ENCODE measurements at regions not wholly inside any gene's neighbourhood (a gene's known extent, or its start where the extent isn't known, plus 50 kb on each side); places are given as distances from the start of the nearest gene placed in this dataset.

DNA sequence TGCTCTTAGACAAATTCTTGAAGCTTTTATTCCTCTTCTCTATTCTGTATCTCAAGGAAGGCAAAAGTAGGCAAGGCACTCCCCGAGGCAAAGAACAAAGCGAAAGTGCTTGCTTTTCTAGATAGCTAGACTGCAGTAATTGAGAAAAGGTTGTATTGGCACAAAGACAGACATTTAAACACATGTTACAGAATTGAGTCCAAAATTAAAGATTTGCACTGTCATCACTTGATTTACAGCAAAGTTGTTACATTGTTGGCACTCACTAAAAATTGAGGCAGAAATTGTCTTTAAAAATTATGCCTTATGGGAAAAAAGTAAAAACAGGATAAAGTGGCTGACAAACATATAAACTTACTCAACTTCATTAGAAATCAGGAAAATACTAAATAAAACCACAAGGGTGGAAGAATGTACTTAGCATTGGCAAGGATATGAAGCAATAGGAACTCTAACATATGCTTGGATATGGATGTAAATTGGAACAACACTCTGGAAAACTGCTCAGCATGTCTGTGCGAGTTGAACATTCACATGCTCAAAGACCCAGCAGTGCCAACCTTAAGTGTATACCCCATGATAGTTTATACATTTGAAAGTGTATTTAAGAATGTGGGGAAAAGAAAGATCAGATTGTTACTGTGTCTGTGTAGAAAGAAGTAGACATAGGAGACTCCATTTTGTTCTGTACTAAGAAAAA is 491.3 kb downstream of the GLRX3 start:
- DNase-seq (ENCODE audit: low spot score), result no peak

DNA sequence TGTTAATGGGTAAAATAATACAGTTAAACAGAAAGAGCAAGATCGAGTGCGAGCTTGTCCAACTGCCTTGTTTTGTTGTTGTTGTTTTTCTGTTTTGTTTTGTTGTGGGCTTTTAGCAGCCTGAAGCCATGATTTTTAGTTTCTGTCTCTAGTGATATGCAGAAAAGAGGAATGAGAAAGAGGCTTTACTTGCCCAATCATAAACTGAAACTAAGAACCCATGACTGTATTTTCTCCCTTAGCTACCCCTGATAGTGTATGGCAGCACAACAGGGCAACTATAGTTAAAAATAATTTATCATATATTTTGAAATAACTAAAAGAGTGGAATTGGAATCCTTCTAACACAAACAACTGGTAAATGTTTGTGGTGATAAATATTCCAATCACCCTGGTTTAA is 493.9 kb downstream of the GLRX3 start:
- DNase-seq (ENCODE audit: low spot score), result no peak

DNA sequence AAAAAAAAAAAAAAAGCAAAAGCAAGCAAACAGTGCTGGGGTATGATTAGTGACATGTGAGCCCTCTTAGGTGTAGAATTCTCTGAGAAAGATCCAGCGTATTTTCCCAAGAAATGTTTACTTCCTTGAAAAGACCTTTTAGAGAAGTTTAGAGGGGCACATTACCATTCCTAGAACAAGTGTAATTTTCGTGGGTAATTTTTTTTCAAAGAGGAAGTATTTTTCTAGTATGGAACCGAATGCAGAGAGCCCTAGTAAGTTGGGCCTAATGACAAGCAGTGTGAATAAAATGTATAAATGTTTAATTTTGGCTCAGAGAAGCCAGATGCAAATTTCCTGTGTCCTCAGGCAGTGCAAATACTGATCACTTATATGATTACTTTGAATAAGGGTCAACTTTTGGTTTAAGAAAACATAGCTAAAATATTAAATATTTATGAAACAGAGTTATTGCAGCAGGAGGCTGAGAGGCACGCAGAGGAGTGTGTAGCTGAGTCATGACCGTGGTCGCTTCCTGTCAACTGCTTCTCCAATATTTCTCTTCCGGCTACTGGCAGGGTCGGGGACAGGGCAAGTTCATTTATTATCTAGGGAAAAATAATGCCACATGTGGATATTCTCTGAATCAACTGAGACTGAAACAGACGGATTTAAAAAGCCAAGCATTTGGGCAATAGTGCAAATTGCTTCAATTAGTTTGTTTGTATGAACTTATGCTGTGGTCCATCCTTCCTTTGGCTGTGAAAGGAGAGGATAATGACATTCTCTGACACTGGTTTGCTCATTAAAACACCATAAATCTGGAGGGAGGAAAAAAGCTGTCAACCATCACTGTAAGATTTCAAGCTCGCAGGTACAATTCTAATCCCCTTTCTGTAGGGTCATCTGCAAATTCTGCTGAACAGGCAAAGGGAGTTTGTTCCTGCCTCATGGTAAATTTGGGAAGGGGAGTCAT is 495.2 kb downstream of the GLRX3 start:
- DNase-seq (ENCODE audit: low spot score), result no peak

DNA sequence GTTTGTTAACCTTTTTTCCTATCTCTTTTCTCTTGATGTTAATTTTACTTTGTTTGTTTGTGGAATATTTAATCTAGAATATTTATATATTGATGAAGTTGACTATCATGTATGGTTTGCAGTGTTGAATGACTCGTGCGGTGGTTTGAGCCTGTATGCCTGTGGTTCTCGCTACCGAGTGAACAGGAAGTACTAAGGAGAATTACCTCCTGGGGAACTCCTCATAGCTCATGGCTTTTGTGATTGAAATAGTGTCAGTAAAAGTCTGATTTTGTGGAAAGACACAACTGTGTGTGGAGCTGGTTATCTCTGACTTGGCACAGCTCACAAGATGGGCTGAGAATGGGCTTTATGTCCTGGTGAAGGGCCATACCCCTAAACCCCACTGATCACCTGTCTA is 498.6 kb downstream of the GLRX3 start:
- no peak for DNase-seq (ENCODE audit: low spot score)

DNA sequence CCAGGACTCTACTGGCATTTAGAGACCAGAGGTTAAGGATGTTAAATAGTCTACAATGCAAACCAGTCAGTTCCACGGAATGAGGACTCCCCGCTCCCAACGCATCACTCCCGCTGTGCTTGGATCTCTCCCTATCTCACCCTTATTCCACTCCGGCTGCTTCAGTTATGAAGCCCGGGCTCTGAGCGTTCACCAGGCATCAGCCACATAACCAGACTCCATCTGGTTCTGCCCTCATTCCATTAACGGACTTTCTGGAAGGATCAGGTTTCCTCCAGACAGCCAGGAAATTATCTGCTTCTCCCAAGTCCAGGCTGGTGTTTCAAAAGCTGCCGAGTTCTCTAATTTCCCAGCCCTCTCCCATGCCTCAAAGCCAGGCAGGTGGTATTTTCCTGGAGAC is 499.3 kb downstream of the GLRX3 start:
- DNase-seq (ENCODE audit: low spot score), result no peak

DNA sequence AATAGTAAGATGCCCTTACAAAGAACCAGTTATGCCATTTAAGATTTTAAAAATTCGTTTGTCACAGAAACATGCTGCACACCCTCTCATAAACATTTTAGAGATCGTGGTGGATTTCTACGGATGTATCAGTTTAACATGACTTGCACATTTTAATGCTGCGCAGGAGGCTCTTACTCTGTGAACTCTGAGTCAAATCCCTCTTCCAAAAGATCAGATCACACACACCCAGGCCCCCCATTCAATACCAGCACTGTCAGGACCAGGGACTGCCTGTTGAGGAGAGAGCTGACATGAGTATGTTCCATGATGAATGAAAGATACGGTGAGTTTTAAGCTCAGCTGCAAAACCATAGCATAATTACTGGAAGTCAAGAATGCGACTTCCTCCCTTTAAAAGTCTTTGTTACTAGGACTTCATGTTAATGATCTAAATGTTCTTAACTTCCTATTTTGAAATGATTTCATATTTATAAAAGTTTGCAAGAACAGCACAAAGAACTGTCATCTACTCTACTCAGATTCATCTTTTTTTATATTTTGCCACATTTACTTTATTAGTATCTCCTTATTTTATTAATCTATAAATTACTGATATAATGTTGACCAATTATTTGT is 500.2 kb downstream of the GLRX3 start:
- no peak for DNase-seq (ENCODE audit: low spot score)

DNA sequence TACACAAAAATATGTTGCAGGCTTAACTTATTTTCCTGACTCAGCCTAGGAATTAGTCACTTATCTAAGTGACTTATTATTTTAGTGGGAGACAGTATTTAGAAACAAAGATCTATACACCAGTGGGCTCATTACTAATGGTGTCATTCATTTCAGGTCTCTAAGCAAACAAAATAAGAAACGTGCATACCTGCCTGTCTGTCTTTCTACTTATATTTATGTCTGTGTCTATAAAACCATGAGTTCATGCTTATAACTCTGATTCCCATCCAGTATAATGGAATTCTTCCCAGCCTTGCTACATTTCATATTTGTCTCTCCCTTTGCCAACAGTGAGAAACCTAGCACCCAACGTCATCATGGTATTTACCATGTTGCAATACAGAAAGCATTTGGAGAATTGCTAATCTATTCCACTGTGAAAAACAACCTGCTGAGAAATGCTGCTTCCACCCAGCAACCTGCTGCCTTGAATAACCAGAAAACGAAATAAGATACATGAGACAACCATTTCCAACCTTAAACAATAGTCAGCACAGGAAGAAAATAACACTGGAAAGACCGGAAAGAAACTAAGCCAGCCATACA is 501.0 kb downstream of the GLRX3 start:
- DNase-seq (ENCODE audit: low spot score), result no peak

DNA sequence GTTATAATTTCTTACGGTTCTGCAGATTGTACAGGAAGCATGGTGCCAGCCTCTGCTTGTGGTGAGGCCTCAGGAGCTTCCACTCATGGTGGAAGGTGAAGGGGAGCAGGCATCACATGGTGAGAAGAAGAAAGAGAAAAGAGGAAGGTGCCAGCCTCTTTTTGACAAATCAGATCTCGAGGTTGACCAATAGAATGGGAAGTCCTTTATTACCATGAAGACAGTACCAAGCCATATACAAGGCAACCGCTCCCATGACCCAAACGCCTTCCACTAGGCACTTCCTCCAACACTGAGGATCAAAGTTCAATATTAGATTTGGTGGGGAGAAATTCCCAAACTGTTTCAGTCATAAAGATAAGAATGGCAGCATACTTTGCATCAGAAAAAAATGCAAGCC is 502.8 kb downstream of the GLRX3 start:
- no peak for DNase-seq (ENCODE audit: low spot score)

DNA sequence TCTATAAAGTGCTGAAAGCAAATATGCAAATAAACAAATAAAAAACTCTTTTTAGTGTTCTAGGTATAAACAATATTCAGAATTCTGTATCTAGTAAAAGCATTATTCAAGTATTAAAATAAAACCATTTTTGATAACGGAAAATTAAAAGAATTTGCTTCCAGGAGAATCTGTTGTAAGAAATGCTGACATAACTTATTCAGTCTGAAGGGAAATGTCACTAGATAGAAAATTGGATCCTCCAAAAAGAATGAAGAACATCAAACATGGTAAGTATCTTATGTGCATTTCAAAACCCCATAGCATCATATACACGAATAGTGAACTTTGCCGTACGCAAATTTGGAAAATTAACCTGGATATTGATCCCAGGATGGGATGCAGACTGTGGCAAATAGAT is 506.7 kb downstream of the GLRX3 start:
- DNase-seq (ENCODE audit: low spot score), result no peak

DNA sequence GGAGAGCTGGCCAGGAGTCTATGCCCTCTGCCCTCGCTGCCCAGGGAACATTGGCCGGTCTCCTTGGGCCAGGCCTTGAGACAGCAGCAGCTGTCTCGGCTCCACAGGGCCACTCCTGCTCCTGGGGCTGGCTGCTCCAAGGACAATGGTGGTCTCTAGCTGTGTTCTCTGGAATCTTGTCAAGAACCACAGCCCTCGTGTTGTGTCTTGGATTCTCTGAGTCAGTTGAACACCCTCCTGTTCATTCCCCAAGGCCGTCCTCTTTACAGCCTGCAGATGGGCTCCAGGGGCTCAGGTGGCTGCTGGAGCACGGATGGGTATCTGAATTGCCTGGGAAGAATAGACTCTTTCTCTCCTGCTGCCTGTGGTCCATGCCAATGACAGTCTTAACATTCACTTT is 511.1 kb downstream of the GLRX3 start:
- DNase-seq (ENCODE audit: low spot score), result no peak

DNA sequence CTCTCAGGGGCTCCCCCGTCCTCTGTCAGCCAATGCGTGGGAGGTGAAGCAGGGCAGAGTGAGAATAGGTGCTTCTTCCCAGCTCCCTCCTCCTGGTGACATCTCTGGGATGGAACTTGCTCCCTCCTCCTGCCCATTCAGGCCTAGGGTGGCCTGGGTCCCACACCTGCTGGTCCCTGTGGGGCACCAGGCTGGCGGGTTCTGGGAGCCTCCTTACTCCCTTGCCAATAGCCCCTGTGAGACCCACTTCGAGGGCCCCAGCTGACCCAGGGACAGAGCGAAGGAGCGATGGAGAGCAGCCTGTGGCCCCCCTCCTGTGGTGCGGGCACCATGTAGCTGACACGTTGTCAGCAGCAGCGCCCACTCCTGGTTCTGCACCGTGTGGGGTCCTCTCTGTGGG is 512.6 kb downstream of the GLRX3 start:
- no peak for DNase-seq (ENCODE audit: low spot score)

DNA sequence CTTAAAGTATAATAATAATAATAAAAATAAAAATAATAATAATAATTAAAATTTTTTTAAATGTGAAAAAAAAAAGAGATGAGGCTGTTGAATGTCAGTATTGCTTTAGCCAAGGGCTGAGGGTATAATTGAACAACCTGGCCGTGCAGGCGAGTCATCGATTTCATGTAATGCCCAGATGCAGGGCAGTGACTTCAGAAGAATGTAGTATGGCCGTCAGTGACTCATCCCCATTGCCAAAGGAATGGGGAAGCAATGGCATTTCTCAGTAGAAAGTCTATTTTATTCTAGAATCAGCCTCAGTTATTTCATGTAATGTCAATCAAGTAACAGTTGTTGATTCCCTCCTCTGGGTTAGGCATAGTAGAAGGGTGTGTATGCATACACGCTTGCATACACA is 516.4 kb downstream of the GLRX3 start:
- DNase-seq (ENCODE audit: low spot score), result no peak

DNA sequence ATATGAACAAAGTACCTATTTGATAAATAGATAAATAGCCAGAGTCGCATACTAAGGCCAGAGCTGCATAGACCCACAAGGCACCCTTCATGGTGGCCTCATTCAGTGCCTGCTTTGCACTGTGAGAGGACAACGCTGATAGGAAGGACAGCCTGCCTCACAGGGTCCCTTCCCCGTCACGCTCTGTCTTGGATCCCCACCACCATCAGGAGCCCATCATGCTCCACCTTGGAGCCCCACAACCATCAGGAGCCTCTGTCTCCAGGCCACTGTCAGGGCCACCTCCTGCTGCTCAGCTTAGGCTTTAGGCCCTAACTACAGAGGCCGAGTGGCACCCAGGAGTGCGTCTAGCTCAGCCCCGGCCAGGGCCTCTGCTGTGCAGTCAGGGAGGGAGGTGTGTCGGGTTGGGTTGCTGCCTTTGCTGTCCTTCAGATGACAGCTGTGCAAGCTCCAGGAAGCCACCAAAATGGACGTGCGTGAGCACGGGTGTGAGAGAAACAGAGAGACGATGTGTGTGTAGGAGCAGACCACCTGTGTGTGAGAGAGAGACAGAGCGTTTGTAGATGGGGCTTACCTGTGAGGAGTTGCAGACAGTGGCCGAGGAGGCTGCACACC is 516.9 kb downstream of the GLRX3 start:
- DNase-seq (ENCODE audit: low spot score), result no peak

DNA sequence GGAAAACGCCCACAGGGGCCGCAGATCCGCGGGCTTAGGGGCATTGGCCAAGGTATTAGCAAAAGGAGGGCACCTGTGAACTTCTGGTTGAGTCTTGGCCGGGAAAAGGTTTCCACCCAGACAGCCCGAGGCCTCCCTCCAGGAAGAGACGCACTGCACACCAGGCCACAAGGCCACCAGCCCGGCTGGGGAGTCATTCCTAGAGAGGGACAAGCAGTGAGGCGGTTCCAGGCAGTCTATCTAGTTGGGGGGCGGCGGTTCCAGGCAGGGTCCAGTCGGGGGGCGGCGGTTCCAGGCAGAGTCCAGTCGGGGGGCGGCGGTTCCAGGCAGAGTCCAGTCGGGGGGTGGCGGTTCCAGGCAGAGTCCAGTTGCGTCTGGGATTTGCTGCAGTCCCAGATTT is 518.5 kb downstream of the GLRX3 start:
- no peak for DNase-seq (ENCODE audit: low spot score)

DNA sequence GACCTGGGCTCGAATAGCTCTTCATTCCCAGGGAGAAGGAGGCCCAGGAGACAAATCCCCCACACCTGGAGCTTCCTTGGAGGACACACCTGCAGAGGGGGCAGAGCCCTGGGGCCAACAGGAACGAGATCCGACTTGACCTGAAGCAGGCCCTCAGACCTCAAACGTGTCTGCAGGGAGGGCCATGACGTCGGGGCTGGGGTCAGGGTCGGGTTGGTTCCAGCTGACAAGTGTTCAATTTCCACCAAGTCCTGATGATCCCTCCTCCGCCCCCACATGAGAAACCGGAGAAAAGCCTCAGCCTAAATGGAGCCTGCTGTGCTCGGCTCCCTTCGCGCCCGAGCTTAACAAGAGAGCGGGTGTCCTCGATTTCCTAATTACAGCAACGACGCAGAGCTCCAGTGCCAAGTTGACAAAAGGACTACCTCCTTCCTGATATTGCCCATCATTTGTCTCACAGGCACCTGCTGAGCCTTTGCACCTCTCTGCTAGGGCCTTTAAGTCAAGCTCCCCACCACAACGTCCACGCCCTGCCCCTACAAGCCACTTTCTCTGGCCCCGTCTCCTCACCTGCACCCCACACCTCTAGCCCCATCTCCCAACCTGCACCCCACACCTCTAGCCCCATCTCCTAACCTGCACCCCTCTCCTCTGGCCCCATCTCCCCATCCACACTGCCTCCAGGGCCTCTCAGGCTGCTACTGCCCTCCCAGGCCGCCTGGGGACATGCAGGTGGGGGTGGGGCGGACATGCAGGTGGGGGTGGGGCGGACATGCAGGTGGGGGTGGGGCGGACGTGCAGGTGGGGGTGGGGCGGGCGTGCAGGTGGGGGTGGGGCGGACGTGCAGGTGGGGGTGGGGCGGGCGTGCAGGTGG is 519.4 kb downstream of the GLRX3 start:
- DNase-seq (ENCODE audit: low spot score), result no peak

DNA sequence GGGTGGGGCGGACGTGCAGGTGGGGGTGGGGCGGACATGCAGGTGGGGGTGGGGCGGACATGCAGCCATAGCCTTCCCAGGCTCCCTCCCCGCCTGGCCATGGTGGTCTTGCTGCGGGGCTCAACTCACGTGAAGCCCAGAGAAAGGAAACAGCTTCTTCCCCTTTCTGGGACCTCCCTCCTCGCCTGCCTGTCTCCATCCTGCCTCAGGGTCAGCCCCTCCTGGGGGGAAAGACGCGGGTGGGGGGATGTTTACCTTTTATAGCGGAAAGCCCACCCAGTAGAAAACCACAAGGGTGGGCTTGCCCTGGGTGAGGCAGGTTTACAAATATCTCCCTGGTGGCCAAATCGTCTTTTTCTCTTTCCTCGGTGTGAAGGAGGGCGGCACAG is 520.0 kb downstream of the GLRX3 start:
- DNase-seq (ENCODE audit: low spot score), result no peak

DNA sequence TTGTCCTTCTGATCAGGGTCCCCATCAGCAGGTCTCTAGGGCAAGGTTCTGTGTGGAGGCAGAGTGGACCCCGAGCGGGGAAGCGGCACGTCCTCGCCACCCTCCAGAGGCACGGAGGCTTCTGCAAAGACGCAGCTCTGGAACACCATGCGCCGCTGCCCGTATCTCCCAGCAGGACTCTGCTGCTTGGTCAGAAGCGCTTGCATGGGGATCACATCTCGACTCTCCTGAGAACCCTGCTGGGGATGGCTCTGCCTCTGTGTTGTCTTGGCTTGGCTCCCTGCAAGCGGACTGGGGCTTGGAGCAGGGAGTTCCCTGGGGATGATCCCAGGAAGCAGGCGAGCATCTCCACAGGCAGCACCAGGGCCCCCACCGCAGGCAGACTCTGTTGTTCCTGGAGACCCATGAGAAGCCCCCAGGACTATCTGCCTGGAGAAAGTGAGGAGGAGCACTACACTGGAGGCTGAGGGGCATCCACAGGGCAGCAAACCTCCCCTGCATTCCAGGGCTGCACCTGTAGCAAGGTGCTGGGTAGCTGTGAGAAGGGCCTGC is 520.5 kb downstream of the GLRX3 start:
- DNase-seq (ENCODE audit: low spot score), result no peak

DNA sequence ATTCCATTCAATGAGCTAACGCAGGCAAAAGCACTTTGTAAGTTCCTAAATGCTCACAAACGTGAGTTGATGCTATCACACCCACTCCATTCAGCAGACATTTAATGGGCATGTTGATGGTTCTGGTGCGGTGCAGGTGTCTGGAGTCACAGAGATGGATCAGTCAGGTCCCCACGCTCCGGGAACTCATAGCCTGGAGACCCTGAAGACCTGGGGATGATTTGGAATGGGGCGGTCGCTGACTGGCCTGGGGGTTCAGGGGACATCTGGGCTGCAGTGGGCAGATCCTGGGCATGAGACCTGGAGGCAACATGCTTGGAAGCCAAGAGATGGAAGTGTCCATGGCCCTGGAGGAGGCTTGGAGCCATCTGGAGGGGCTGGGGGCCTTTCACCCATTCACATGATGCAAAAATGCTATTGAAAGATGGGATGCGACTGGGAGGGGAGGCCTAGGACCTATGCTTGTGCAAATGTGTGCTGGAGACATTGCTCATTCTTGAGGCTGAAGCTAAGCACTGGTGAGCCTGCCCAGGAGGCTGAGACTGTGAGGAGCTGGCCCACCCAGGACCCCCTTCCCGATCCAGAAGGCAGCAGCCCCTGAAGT is 522.6 kb downstream of the GLRX3 start:
- DNase-seq (ENCODE audit: low spot score), result no peak

DNA sequence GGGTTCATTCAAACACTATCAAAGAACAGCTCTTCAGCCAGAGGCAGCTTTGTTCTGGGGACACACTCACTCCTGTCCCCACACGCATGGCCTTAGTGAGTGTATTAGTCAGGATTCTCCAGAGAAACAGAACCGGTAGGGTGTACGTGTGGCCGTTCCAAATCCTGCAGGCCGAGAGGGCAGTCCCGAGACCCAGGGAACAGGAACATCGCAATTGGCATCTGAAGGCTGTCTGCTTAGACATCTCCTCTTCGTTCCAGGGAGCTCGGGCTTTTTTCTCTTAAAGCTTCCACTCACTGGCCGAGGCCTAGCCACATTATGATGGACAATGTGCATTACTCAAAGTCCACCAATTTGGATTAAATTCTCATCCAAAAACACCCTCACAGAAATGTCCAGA is 523.3 kb downstream of the GLRX3 start:
- no peak for DNase-seq (ENCODE audit: low spot score)

DNA sequence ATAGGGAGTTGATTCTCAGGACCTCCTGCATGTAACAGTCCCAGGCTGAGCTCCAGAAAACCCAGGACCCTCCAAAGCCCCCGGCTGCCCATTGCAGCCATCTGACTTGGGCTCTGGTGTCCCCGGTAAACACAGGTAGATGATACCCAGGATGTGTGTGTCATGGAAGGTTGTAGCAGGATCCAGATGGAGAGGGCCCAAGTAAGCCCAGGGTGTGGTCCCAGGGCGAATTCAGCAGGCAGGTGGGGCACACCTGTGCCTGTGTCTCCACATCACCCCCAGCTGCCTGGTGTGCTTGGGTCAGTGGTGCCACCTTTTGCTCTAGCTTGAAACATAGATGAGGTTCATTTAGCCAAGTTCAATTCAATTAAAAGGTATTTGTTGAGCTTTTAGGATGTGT is 524.1 kb downstream of the GLRX3 start:
- no peak for DNase-seq (ENCODE audit: low spot score)

DNA sequence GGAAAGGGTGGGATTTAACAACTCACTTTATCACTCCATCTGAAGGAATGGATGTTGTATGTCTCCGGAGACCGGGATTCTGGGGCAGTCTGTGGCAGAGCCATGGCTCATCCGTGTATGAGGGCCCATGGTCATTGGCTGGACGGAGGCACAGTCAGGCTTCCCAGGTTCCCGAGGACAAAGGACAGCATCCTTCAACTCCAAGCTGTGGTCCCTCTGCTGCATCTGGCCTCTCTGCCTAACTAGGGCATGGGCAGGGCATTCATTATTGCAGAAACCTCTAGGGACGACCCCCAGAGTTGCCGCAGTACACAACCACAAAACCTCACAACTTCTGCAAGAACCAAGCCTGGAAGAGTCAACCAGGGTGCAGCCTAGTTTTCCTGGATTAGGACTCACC is 525.2 kb downstream of the GLRX3 start:
- no peak for DNase-seq (ENCODE audit: low spot score)
